NCI-H82 (cell line): ENCODE measurements at regions not wholly inside any gene's neighbourhood (a gene's known extent, or its start where the extent isn't known, plus 50 kb on each side); places are given as distances from the start of the nearest gene placed in this dataset.
"Not testable (repeated sequence)": the region's sequence is repeated elsewhere in the genome, so short reads cannot be mapped to it uniquely, and the experiment has no call there.

ENCODE experiments used
- DNase-seq: peaks from one replicate; lab custom pipeline; 2025; lab: John Stamatoyannopoulos, UW

GRCh38 chr17:74115586-74115985, 87.9 kb upstream of the RPL38 start:
- DNase-seq = no peak

DNA sequence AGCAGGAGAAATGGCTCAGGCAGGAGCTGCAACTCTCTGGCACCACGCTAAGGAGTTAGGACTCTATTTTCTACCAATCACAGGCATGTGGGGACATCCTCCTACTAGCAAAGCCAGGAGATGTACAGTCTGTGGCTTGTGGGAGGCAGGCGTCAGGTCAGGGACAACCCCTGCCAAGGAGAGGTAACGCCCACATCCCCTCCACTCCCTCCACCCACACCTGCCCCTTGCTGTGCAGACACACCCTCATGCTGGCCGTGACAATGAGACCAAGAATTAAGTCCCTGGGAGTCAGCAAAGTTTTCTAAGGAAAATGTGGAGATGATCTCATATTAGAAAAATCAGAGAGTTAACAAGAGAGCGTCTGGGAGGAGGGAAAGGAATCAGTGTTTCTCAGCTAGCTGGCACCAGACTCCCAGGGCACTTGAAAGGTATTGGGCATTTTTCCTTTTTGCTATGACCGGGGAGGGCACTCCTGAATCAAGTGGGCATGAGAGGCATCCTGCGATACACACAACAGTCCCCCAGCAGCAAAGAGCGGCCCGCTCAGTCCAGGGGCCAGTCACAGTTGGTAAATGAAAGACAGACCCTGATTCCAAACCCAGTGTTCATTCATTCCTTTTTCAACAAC, 87.3 kb upstream of the RPL38 start:
- DNase-seq = peak; percentile 66

GRCh38 chr17:74117087-74117698, 86.3 kb upstream of the RPL38 start:
- peak; percentile 60 for DNase-seq

- DNase-seq = peak; percentile 85
Measured at GRCh38 chr17:74117999-74118421, 85.5 kb upstream of the RPL38 start.

- peak; percentile 54 for DNase-seq
Measured at GRCh38 chr17:74118504-74118903, 85.0 kb upstream of the RPL38 start.

GRCh38 chr17:74119049-74119580, 84.4 kb upstream of the RPL38 start:
- DNase-seq = no peak

DNA sequence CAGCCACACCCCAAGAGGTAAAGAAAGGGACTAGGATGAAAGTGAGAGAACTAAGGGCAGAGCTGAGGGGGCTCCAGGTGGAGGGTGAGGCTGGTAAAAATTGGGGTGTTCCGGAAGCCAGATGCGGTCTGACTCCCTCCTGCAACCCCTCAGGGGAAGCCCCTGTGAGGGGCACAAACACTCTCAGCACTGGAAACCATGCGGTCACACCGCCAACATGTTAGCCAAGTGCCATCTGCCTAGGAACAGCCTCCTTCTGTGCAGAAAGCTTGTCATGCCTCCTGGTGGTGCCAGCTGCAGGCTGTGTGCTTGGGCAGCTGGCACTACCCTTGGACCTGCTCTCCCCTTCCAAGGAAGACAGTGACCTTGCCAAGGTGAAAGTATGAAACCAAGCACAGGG, 83.5 kb upstream of the RPL38 start:
- DNase-seq = no peak

DNA sequence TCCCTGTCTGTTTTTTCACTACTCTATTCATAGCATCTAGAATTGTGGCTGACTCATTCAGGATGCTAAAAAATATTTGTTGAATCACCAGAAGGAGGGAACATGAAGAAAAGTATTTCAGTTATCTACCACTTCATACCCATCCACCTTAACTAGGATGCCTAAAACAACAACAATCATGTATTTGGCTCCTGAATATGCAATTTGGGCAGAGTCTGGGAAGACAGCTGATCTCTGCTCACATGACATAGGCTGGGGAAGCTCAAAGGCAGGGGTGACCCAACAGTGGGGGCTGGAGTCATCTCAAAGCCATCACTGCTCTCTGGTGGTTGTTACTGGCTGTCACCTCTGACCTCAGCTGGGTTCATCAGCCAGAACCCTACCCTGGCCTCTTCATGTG, 80.1 kb upstream of the RPL38 start:
- peak; percentile 33 for DNase-seq

GRCh38 chr17:74123866-74124444, 79.5 kb upstream of the RPL38 start:
- DNase-seq = no peak

DNA sequence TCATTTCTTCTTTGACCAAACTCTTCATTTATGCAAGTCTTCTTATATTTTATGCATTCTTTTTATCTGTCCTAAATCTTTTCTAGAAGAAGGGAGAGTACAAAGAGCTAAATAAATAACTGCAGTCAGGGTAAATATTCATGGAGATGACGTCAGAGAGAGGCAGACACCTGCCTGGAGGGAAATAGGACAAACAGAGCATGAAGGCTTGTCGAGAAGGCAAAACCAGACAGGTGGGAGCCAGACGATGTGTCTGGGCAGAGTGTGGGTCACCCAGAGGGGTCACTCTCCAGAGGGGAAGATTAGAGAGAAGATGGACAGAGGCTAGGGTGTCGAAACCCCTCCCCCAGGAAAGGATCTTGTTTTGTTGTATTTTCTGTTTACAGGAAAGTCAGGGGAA, 78.3 kb upstream of the RPL38 start:
- DNase-seq = no peak

DNA sequence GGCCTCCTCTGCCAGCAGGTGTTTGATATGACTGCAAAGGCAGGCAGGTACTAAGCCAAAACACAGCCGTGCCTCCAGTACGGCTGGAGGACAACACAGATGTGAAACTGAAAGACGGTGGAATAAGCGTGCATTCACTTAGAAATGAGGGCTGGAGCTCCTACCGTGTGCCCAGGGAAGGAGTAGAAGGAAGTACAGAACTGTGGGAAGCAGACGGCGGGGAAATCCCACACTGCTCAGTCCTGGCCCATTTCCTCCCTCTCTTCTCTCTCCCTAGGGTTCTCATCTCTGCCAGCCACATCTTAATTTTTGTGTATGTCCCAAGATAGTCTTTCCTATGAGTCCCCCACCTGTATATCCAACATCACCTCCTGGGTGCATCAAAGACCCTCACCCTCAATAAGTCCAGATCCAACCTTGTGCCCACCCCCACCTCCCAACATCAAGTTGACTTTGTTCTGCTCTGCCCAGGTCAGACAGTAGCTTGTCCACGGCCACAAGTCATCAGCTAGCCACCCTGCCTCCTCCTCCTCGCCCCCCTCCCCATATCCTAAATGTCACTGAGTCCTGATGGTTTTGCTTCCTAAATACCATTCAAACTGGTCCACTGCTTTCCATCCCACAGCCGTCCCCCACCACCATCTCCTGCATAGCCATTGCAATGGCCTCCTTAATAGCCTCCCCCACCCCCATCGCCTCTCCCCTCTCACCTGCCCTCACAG, 77.1 kb upstream of the RPL38 start:
- no peak for DNase-seq

GRCh38 chr17:74126959-74127358, 76.5 kb upstream of the RPL38 start:
- DNase-seq = no peak

- DNase-seq = no peak
Measured at GRCh38 chr17:74128456-74129211, 74.8 kb upstream of the RPL38 start.

DNA sequence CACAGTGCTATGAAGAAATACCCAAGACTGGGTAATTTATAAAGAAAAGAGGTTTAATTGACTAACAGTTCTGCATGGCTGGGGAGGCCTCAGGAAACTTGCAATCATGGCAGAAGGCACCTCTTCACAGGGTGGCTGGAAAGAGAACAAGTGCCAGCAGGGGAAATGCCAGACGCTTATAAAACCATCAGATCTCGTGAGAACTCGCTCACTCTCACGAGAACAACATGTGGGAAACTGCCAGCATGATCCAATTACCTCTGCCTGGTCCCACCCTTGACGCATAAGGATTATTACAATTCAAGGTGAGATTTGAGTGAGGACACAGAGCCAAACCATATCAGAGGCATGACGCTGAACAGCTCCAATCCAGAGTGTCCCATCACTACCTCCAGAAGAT, 73.7 kb upstream of the RPL38 start:
- DNase-seq = peak; percentile 79

DNA sequence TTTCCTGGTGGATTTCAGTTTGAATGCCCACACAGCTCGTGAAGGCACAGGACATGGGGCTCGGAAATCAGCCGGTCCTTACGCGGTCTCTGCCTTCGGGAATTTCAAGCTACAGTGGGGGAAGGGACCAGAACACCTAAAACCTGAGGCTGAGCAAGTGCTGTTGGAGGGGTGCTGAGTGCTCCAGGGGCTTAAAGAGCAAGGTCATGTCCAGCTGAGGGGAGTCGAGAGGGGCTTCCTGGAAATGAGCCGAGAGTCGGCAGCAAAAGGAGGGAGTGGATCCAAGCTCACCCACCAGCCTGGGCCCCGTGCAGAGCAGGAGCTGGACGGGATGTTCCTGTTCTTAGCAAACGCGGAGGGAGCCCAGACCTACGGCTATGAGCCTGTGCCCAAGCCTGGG, 73.2 kb upstream of the RPL38 start:
- DNase-seq = no peak

- DNase-seq = no peak
Measured at GRCh38 chr17:74130841-74131240, 72.6 kb upstream of the RPL38 start.

- DNase-seq = no peak
Measured at GRCh38 chr17:74132354-74132753, 71.1 kb upstream of the RPL38 start.

GRCh38 chr17:74133740-74134139, 69.7 kb upstream of the RPL38 start:
- DNase-seq = no peak

DNA sequence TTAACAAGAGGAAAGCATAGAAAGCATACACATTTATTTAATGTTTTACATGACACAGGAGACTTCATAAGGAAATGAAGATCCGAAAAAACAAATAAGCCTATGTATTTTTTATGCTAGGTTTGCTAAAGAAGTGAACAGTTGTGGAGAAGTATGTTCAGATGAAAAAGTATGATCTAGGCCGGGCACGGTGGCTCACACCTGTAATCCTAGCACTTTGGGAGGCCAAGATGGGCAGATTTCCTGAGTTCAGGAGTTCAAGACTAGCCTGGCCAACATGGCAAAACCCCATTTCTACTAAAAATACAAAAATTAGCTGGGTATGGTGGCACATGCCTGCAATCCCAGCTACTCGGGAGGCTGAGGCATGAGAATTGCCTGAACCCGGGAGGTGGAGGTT, 69.2 kb upstream of the RPL38 start:
- not testable (repeated sequence) for DNase-seq

GRCh38 chr17:74134991-74135390, 68.5 kb upstream of the RPL38 start:
- DNase-seq = peak; percentile 97

GRCh38 chr17:74135391-74136167, 67.9 kb upstream of the RPL38 start:
- DNase-seq = peak; percentile 97
